ENCODE measurements at regions not wholly inside any gene's neighbourhood (a gene's known extent, or its start where the extent isn't known, plus 50 kb on each side); places are given as distances from the start of the nearest gene placed in this dataset.

DNA sequence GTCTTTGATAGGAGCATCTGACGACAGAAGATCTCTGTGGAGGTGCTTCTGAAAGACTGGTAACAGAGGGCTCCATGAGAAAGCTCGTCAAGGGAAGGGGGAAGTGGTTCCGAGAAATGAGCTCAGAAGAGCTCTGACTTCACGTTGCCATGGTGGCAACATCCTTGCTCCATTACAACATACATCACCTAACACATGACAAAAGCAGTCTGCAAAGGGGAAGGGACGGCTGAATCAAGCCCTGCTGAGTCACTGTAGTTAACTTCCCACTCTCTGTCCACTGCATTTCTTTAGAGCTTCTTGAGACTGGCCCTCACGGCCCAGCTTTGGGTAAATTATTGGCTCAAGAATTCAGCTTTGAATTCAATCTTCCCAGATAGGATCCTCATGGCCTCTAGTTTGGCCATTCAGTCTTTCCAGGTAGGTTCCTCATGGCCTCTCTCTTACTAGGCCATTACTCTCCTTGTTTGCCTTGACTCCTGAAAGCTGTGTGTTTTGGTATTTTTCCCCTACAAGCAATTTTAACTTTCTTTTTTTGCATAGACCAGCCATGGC lies 88.0 kb upstream of the ZNF648 start (continued):
- TF ChIP-seq, protein P1, sequence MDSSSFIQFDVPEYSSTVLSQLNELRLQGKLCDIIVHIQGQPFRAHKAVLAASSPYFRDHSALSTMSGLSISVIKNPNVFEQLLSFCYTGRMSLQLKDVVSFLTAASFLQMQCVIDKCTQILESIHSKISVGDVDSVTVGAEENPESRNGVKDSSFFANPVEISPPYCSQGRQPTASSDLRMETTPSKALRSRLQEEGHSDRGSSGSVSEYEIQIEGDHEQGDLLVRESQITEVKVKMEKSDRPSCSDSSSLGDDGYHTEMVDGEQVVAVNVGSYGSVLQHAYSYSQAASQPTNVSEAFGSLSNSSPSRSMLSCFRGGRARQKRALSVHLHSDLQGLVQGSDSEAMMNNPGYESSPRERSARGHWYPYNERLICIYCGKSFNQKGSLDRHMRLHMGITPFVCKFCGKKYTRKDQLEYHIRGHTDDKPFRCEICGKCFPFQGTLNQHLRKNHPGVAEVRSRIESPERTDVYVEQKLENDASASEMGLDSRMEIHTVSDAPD (CRISPR knock-in tag; IDR thresholded peaks at IDR 0.05) = no peak
- TF ChIP-seq ZBTB40 (IDR thresholded peaks at IDR 0.05) = no peak
- no peak for TF ChIP-seq ZBTB40 (CRISPR knock-in tag; IDR thresholded peaks at IDR 0.05)
- peak; percentile 34; the same call in 1 of the 2 replicates for TF ChIP-seq ZBTB12 (CRISPR knock-in tag; IDR thresholded peaks at IDR 0.05)
- TF ChIP-seq, protein P2, sequence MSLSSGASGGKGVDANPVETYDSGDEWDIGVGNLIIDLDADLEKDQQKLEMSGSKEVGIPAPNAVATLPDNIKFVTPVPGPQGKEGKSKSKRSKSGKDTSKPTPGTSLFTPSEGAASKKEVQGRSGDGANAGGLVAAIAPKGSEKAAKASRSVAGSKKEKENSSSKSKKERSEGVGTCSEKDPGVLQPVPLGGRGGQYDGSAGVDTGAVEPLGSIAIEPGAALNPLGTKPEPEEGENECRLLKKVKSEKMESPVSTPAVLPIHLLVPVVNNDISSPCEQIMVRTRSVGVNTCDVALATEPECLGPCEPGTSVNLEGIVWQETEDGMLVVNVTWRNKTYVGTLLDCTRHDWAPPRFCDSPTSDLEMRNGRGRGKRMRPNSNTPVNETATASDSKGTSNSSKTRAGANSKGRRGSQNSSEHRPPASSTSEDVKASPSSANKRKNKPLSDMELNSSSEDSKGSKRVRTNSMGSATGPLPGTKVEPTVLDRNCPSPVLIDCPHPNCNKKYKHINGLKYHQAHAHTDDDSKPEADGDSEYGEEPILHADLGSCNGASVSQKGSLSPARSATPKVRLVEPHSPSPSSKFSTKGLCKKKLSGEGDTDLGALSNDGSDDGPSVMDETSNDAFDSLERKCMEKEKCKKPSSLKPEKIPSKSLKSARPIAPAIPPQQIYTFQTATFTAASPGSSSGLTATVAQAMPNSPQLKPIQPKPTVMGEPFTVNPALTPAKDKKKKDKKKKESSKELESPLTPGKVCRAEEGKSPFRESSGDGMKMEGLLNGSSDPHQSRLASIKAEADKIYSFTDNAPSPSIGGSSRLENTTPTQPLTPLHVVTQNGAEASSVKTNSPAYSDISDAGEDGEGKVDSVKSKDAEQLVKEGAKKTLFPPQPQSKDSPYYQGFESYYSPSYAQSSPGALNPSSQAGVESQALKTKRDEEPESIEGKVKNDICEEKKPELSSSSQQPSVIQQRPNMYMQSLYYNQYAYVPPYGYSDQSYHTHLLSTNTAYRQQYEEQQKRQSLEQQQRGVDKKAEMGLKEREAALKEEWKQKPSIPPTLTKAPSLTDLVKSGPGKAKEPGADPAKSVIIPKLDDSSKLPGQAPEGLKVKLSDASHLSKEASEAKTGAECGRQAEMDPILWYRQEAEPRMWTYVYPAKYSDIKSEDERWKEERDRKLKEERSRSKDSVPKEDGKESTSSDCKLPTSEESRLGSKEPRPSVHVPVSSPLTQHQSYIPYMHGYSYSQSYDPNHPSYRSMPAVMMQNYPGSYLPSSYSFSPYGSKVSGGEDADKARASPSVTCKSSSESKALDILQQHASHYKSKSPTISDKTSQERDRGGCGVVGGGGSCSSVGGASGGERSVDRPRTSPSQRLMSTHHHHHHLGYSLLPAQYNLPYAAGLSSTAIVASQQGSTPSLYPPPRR (CRISPR knock-in tag; IDR thresholded peaks at IDR 0.05; ENCODE audit: borderline replicate concordance) = no peak
- peak; percentile 76; the same call in 1 of the 2 replicates for TF ChIP-seq NCOA1 (IDR thresholded peaks at IDR 0.05; ENCODE audit: low read depth)
- TF ChIP-seq RFX7 (CRISPR knock-in tag; IDR thresholded peaks at IDR 0.05) = no peak
- no peak for TF ChIP-seq KLF10 (CRISPR knock-in tag; IDR thresholded peaks at IDR 0.05)
- no peak for TF ChIP-seq SIN3B (IDR thresholded peaks at IDR 0.05; ENCODE audit: low read depth)
- no peak for TF ChIP-seq HEY1 (CRISPR knock-in tag; IDR thresholded peaks at IDR 0.05; ENCODE audit: borderline replicate concordance)

All from K562 (cell line).